Endothelial cell of umbilical vein (primary cell): ENCODE measurements at regions not wholly inside any gene's neighbourhood (a gene's known extent, or its start where the extent isn't known, plus 50 kb on each side); places are given as distances from the start of the nearest gene placed in this dataset.

ENCODE experiments used
- BruUV-seq: library from RNA; stranded (reverse); fragments of 400-500 nt; replicated peaks from 2 replicates; lab custom pipeline; 2021; lab: Mats Ljungman, UMichigan
- CTCF ChIA-PET: fragments of 300-600, 350-600 bp; sonication (Branson Sonifier 250); formaldehyde crosslinking; loops from one replicate; lab custom pipeline; 2021; ENCODE audit warnings: antibody characterized with exemption, inconsistent platforms; lab: Charles Lee
- POLR2A ChIA-PET: fragments of 300-600, 350-600 bp; sonication (Branson Sonifier 250); formaldehyde crosslinking; loops from one replicate; lab custom pipeline; 2021; ENCODE audit warnings: antibody characterized with exemption, inconsistent platforms; lab: Charles Lee
- DNase-seq: peaks from one replicate; pipeline ENCODE4 v3.0.0-alpha.2; 2011; ENCODE audit warnings: low read depth, low spot score
- FAIRE-seq: peaks from 2 replicates; lab custom pipeline; 2011; peaks lifted over from hg19 to GRCh38; lab: Jason Lieb, UNC
- H2AFZ ChIP-seq: 2 replicates; pipeline ENCODE4 v1.6.0; 2012; ENCODE audit warnings: low read depth, low read length, control low read depth, inconsistent platforms
- H3K27ac ChIP-seq: 2 replicates; pipeline ENCODE4 v1.5.1; 2011; ENCODE audit warnings: low read depth, mild to moderate bottlenecking, control low read depth, low read length, moderate library complexity; ENCODE audit not compliant: insufficient read depth
- H3K27me3 ChIP-seq, 2 experiments: 2 replicates each; pipeline versions ENCODE4 v1.6.0 to v1.6.1; 2011; ENCODE audit warnings: low read length in 2 of 2, mixed read lengths in 1 of 2; ENCODE audit not compliant: control insufficient read depth in 2 of 2, insufficient read depth in 2 of 2
- H3K36me3 ChIP-seq, 2 experiments: 2 replicates in 1 of 2; 3 replicates in 1 of 2; pipeline ENCODE4 v1.5.1; 2011; ENCODE audit warnings: low read length in 2 of 2, mild to moderate bottlenecking in 1 of 2, moderate library complexity in 1 of 2; ENCODE audit not compliant: control insufficient read depth in 2 of 2, insufficient read depth in 2 of 2; ENCODE audit errors: extremely low read depth in 1 of 2
- H3K4me1 ChIP-seq: 3 replicates; pipeline ENCODE4 v1.5.1; 2011; ENCODE audit warnings: mild to moderate bottlenecking, low read length; ENCODE audit not compliant: control insufficient read depth, insufficient read depth; ENCODE audit errors: extremely low read depth
- H3K4me2 ChIP-seq: 2 replicates; pipeline ENCODE4 v1.6.1; 2011; ENCODE audit warnings: low read length, control low read depth, mixed read lengths; ENCODE audit not compliant: insufficient read depth
- H3K4me3 ChIP-seq, 3 experiments: fragments of 200-600 bp in 1 of 3; sonication (generic), shearing (Covaris generic) in 1 of 3; replicated peaks in 1 of 3; 2 replicates each; pipeline ENCODE4 v1.5.1; 2011 to 2016; ENCODE audit warnings: control low read depth in 3 of 3, low read length in 3 of 3, mild to moderate bottlenecking in 2 of 3, inconsistent platforms in 1 of 3, low read depth in 1 of 3, moderate library complexity in 1 of 3; ENCODE audit not compliant: insufficient read depth in 1 of 3
- H3K79me2 ChIP-seq: 2 replicates; pipeline ENCODE4 v1.6.0; 2012; ENCODE audit warnings: low read length, inconsistent platforms; ENCODE audit not compliant: control insufficient read depth, insufficient read depth
- H3K9ac ChIP-seq: replicated peaks from 2 replicates; pipeline ENCODE3; 2011; ENCODE audit warnings: low read length, control low read depth; ENCODE audit not compliant: insufficient read depth; ENCODE audit errors: extremely low read depth
- H3K9me1 ChIP-seq: replicated peaks from 3 replicates; pipeline ENCODE4 v1.6.0; 2011; ENCODE audit warnings: mild to moderate bottlenecking, low read length; ENCODE audit not compliant: control insufficient read depth, insufficient read depth; ENCODE audit errors: extremely low read depth
- H3K9me3 ChIP-seq: replicated peaks from 2 replicates; pipeline ENCODE4 v1.5.1; 2012; ENCODE audit warnings: low read length, inconsistent platforms; ENCODE audit not compliant: control insufficient read depth, insufficient read depth
- H4K20me1 ChIP-seq: replicated peaks from 2 replicates; pipeline ENCODE3; 2011; ENCODE audit warnings: mild to moderate bottlenecking, low read length; ENCODE audit not compliant: control insufficient read depth, insufficient read depth; ENCODE audit errors: extremely low read depth
- EZH2 ChIP-seq: IDR thresholded peaks from 2 replicates; pipeline ENCODE4 v1.6.1; 2012; ENCODE audit warnings: borderline replicate concordance, low read depth, mild to moderate bottlenecking, moderate library complexity, low read length, inconsistent platforms; ENCODE audit not compliant: severe bottlenecking
- FOS ChIP-seq: IDR thresholded peaks from 2 replicates; pipeline ENCODE4 v1.6.1; 2011; ENCODE audit warnings: mild to moderate bottlenecking, low read length, moderate library complexity, borderline replicate concordance; ENCODE audit not compliant: insufficient read depth
- GATA2 ChIP-seq: IDR thresholded peaks from 2 replicates; pipeline ENCODE4 v1.7.0; 2011; ENCODE audit warnings: low read depth, mild to moderate bottlenecking, moderate library complexity, mixed read lengths, low read length; ENCODE audit not compliant: insufficient read length, insufficient read depth
- JUN ChIP-seq: IDR thresholded peaks from 2 replicates; pipeline ENCODE4 v1.6.1; 2011; ENCODE audit warnings: borderline replicate concordance, low read depth; ENCODE audit not compliant: insufficient read length, insufficient read depth
- MYC ChIP-seq: IDR thresholded peaks from one replicate; pipeline ENCODE4 v1.6.1; 2011; ENCODE audit warnings: mild to moderate bottlenecking, low read depth, low read length
- POLR2A ChIP-seq: IDR thresholded peaks from 2 replicates; pipeline ENCODE4 v1.6.1; 2012; ENCODE audit warnings: low read depth, mild to moderate bottlenecking, control low read depth, low read length
- POLR2AphosphoS5 ChIP-seq: IDR thresholded peaks from 2 replicates; pipeline ENCODE4 v1.6.1; 2012; ENCODE audit warnings: low read depth, mild to moderate bottlenecking, control low read depth, low read length, moderate library complexity; ENCODE audit not compliant: insufficient read depth
- dilution Hi-C: fragments of 300-500 bp; cut with MboI; formaldehyde crosslinking; loops from one replicate; pipeline ENCODE4 v1.15.0; 2019; ENCODE audit warnings: low sequenced_read_pairs; ENCODE audit not compliant: extremely low pct_ligation_motif_present
- intact Hi-C: fragments of 100-400 bp; cut with micrococcal nuclease; formaldehyde crosslinking; loops from one replicate; pipeline ENCODE4 v1.10.0; 2022
- TF ChIP-seq, protein P1 (sequence below): IDR thresholded peaks from 2 replicates; pipeline ENCODE4 v1.6.1; 2011; ENCODE audit not compliant: insufficient read depth, insufficient read length
- TF ChIP-seq, protein P2 (sequence below), 2 donors: IDR thresholded peaks; 1 replicate in 1 of 2; 2 replicates in 1 of 2; pipeline ENCODE4 v1.5.1; 2011; ENCODE audit warnings: low read length in 2 of 2, mild to moderate bottlenecking in 2 of 2, moderate library complexity in 2 of 2, control low read depth in 1 of 2, inconsistent platforms in 1 of 2, low read depth in 1 of 2; ENCODE audit not compliant: insufficient read depth in 1 of 2; ENCODE audit errors: extremely low read depth in 1 of 2

DNA sequence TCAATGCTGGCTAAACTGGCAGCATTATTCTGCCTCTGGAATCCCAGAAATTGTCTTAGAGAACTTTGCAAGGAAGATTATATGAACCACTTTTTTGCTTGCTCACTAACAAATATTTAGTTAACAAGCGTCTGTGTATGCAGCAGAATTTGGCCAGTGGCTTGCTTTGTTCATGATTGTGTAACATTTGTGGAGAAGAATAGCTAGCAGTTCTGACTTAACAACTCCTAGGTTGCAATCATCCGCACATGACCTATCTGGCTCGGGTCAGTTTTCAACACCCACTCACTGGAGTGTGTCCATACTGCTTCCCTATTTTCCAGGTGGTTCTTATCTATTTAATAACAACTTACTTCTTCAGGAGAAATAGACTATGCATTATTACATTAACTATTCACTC is 98.5 kb downstream of the SNX18 start:
- no peaks in the 10 kb centered on the region for H4K20me1 ChIP-seq
- no peak overlapping the region for H3K9ac ChIP-seq
- dilution Hi-C loops = no loop called here
- BruUV-seq = no TSS peak
- no peak overlapping the region for H3K4me3 ChIP-seq
- intact Hi-C loops = no loop called here
- FAIRE-seq (no peak), DNase-seq (no peak)
- no peaks in the 10 kb centered on the region for H3K79me2 ChIP-seq
- ChIA-PET CTCF (interaction anchor here (1.0 kb wide), 1 partner anchor 251 kb away, joined by 3 read pairs; no protein-coding TSS in a partner anchor), POLR2A (no interaction called here)
- H3K36me3 ChIP-seq = no peaks in the 10 kb centered on the region
- H3K27ac ChIP-seq = no peak overlapping the region
- H3K27me3 ChIP-seq = no peaks in the 10 kb centered on the region
- H3K4me2 ChIP-seq = no peak overlapping the region
- no peaks in the 10 kb centered on the region for H3K9me1 ChIP-seq
- peaks cover 6% of the 10 kb centered on the region for H3K4me1 ChIP-seq
- TF ChIP-seq POLR2A (no peak), GATA2 (no peak), MYC (no peak)
- no peak overlapping the region for H2AFZ ChIP-seq
- no peaks in the 10 kb centered on the region for H3K9me3 ChIP-seq

DNA sequence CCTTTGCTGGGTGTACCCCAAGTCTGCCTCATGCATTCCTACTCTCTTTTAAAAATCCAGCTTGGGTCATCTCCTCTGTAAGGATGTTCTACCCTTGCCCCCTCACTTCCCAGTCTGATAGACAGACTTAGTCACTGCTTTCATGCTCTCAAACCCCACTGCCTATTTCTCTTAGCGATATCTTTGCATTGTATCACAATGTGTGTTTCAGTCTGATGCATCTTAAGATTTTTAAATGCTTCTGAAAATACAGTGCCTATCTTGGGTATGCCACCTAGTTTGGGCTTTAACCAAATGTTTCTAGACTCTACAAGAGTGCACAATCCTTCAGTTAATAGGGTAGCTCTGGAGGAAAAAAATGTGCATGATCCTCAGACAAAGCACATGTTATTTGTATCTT is 97.8 kb downstream of the SNX18 start:
- H3K9ac ChIP-seq = no peak overlapping the region
- TF ChIP-seq FOS (no peak), EZH2 (no peak), POLR2AphosphoS5 (no peak), MYC (no peak), JUN (no peak), GATA2 (no peak)
- TF ChIP-seq, protein P1, sequence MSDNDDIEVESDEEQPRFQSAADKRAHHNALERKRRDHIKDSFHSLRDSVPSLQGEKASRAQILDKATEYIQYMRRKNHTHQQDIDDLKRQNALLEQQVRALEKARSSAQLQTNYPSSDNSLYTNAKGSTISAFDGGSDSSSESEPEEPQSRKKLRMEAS = no peak
- TF ChIP-seq, protein P2, sequence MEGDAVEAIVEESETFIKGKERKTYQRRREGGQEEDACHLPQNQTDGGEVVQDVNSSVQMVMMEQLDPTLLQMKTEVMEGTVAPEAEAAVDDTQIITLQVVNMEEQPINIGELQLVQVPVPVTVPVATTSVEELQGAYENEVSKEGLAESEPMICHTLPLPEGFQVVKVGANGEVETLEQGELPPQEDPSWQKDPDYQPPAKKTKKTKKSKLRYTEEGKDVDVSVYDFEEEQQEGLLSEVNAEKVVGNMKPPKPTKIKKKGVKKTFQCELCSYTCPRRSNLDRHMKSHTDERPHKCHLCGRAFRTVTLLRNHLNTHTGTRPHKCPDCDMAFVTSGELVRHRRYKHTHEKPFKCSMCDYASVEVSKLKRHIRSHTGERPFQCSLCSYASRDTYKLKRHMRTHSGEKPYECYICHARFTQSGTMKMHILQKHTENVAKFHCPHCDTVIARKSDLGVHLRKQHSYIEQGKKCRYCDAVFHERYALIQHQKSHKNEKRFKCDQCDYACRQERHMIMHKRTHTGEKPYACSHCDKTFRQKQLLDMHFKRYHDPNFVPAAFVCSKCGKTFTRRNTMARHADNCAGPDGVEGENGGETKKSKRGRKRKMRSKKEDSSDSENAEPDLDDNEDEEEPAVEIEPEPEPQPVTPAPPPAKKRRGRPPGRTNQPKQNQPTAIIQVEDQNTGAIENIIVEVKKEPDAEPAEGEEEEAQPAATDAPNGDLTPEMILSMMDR (IDR thresholded peaks at IDR 0.05; ENCODE audit: extremely low read depth in 1 of 2, insufficient read depth in 1 of 2, low read depth in 1 of 2, low read length in 2 of 2) = no peak
- no peaks in the 10 kb centered on the region for H3K79me2 ChIP-seq
- H3K27ac ChIP-seq = no peak overlapping the region
- H4K20me1 ChIP-seq = no peaks in the 10 kb centered on the region
- H3K4me2 ChIP-seq = no peak overlapping the region
- H3K9me3 ChIP-seq = no peaks in the 10 kb centered on the region
- H3K4me3 ChIP-seq = no peak overlapping the region
- H3K36me3 ChIP-seq = no peaks in the 10 kb centered on the region
- dilution Hi-C loops (no loop called here), intact Hi-C loops (no loop called here)
- peaks cover 12% of the 10 kb centered on the region for H3K4me1 ChIP-seq
- BruUV-seq = no TSS peak
- CTCF ChIA-PET = interaction anchor here (1.0 to 1.2 kb wide), 2 partner anchors 9 to 252 kb away, joined by 3 to 4 read pairs; no protein-coding TSS in a partner anchor
- H3K27me3 ChIP-seq = no peaks in the 10 kb centered on the region
- DNase-seq (no peak), FAIRE-seq (no peak)
- no peak overlapping the region for H2AFZ ChIP-seq
- H3K9me1 ChIP-seq = no peaks in the 10 kb centered on the region
- POLR2A ChIA-PET = no interaction called here
